CD4-positive, alpha-beta T cell treated with Interleukin-4 for 4 hours (primary cell): ENCODE measurements at regions not wholly inside any gene's neighbourhood (a gene's known extent, or its start where the extent isn't known, plus 50 kb on each side); places are given as distances from the start of the nearest gene placed in this dataset.

ENCODE experiments used
- DNase-seq: peaks from one replicate; pipeline ENCODE4 v3.0.0-alpha.2; 2020

GRCh38 chr2:58545300-58546280, 304.5 kb upstream of the FANCL start:
- DNase-seq, result no peak

- DNase-seq, result no peak
These were observed 302.3 kb upstream of the FANCL start for GRCh38 chr2:58543442-58543841.

- DNase-seq, result no peak
These were observed 300.4 kb upstream of the FANCL start for GRCh38 chr2:58541511-58541910.

GRCh38 chr2:58540681-58541080, 299.6 kb upstream of the FANCL start:
- DNase-seq, result no peak

GRCh38 chr2:58539973-58540372, 298.8 kb upstream of the FANCL start:
- DNase-seq, result no peak

GRCh38 chr2:58535990-58536389, 294.9 kb upstream of the FANCL start:
- DNase-seq, result no peak

GRCh38 chr2:58535182-58535581, 294.1 kb upstream of the FANCL start:
- DNase-seq, result no peak

GRCh38 chr2:58533376-58533775, 292.3 kb upstream of the FANCL start:
- DNase-seq, result no peak

GRCh38 chr2:58532641-58533040, 291.5 kb upstream of the FANCL start:
- DNase-seq, result no peak

- no peak for DNase-seq
These were observed 286.5 kb upstream of the FANCL start for GRCh38 chr2:58527647-58528046.

GRCh38 chr2:58521803-58522554, 280.9 kb upstream of the FANCL start:
- DNase-seq, result no peak

- DNase-seq, result no peak
These were observed 279.8 kb upstream of the FANCL start for GRCh38 chr2:58520903-58521302.

- DNase-seq, result no peak
These were observed 276.8 kb upstream of the FANCL start for GRCh38 chr2:58517881-58518280.

GRCh38 chr2:58516695-58517094, 275.6 kb upstream of the FANCL start:
- no peak for DNase-seq

GRCh38 chr2:58515827-58516573, 274.9 kb upstream of the FANCL start:
- DNase-seq, result no peak

GRCh38 chr2:58514252-58514651, 273.1 kb upstream of the FANCL start:
- no peak for DNase-seq

- no peak for DNase-seq
These were observed 271.8 kb upstream of the FANCL start for GRCh38 chr2:58512878-58513277.

GRCh38 chr2:58508006-58508405, 266.9 kb upstream of the FANCL start:
- DNase-seq, result no peak

GRCh38 chr2:58503918-58504317, 262.8 kb upstream of the FANCL start:
- no peak for DNase-seq

GRCh38 chr2:58502931-58503330, 261.8 kb upstream of the FANCL start:
- DNase-seq, result no peak

GRCh38 chr2:58501371-58502160, 260.4 kb upstream of the FANCL start:
- DNase-seq, result no peak

GRCh38 chr2:58497168-58497567, 256.0 kb upstream of the FANCL start:
- no peak for DNase-seq
